HG03108 (cell line): ENCODE measurements at regions not wholly inside any gene's neighbourhood (a gene's known extent, or its start where the extent isn't known, plus 50 kb on each side); places are given as distances from the start of the nearest gene placed in this dataset.

ENCODE experiments used
- ATAC-seq: cut with Tn5 transposase; IDR thresholded peaks from one replicate; pipeline ENCODE4 v1.9.1; 2021; ENCODE audit warnings: moderate library complexity; ENCODE audit not compliant: unreplicated experiment

DNA sequence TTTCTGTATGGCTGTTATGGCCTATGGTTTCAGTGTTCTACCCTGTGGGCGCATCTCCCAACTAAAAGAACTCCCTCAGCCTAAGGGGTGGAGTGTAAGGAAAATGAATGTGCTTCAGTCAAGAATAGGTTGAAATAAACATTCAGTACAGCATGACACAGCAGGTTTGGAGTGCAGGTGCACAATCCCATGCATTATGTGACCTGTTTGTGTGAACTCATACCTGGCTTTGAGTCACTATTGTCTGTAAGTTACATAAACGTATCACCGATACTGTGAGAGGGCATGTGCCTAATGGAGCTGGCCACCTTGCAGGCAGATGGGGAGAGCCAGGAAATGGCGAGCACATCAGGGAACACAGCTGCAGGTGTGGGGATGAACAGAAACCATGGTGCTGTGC, 216.0 kb downstream of the DSEL start:
- no peak for ATAC-seq

- ATAC-seq = no peak
Observed at GRCh38 chr18:67292814-67293213, 223.7 kb downstream of the DSEL start.

GRCh38 chr18:67290421-67290820, 226.1 kb downstream of the DSEL start:
- no peak for ATAC-seq

DNA sequence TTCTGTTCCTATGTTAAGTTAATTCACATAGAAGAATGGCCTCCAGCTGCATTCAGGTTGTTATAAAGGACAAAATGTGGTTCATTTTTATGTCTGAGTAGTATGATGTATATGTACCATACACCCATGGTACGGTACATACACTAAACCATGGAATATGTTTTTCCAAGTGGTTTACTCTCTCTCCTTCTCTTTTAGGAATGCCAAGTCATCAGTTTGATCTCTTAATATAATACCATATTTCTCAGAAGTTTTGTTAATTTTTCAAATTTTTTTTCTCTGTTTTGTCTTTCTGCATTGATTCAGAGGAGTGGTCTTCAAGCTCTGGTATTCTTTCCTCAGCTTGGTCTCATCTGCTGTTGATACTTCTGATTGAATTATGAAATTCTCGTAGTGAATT, 230.9 kb downstream of the DSEL start:
- no peak for ATAC-seq

DNA sequence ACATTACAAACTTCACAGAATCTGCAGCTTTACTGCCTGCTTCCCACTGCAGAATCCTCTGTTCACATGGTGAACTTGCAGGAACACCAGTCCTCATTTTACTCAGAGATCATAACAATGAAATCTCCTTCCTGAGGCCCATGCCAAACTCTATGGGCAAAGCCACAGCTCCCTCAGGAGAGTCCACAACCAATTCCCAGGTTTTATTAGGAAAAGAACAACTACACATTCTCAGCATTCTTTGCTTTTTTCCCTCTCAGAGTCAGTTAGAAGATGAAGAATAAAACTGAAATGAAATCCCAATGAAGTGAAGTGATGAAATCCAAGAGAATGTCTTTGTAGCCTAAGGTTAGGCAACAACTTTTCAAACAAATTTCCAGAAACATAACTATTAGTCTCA, 233.7 kb downstream of the DSEL start:
- no peak for ATAC-seq

- no peak for ATAC-seq
Observed at GRCh38 chr18:67281746-67282145, 234.8 kb downstream of the DSEL start.

GRCh38 chr18:67280486-67281242, 235.9 kb downstream of the DSEL start:
- no peak for ATAC-seq

DNA sequence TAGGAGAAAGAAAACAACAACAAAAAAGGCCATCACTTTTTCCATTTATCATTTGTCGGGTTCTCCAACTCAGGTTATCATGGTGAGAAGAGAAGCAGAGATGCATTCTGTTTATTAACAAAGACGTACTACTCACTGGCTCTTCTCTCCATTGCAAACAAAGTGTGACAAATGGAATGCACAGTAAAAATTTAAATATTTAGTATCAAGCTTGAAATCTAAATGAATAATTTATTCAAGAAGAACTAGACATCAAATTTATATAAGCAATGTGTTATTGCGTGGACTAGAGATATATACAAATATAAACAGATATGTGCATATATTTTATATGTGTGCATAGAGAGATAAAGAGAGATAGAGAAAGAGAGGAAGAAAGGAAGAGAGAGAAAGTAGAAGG, 236.5 kb downstream of the DSEL start:
- ATAC-seq = no peak

- no peak for ATAC-seq
Observed at GRCh38 chr18:67278984-67279383, 237.5 kb downstream of the DSEL start.

GRCh38 chr18:67276638-67277037, 239.9 kb downstream of the DSEL start:
- ATAC-seq = no peak

GRCh38 chr18:67273288-67273687, 243.2 kb downstream of the DSEL start:
- no peak for ATAC-seq

DNA sequence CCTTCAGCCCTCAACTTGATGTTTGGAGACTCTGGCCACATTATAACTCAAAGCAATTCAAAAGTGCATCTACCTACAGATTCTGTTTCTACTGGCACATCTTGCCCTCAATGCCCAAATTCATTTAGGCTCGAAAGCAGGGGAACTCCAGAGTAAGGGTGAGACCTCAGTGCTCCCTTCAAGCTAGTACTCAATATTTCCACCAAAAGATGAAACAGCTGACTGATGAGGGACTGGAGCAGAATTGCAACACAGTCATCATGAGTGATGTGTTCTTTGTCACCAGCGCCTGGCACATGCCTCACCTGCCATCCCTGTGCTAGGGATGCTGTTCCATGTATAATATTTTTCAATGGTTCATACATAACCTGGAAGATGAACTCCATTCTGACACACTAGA, 247.3 kb downstream of the DSEL start:
- no peak for ATAC-seq

DNA sequence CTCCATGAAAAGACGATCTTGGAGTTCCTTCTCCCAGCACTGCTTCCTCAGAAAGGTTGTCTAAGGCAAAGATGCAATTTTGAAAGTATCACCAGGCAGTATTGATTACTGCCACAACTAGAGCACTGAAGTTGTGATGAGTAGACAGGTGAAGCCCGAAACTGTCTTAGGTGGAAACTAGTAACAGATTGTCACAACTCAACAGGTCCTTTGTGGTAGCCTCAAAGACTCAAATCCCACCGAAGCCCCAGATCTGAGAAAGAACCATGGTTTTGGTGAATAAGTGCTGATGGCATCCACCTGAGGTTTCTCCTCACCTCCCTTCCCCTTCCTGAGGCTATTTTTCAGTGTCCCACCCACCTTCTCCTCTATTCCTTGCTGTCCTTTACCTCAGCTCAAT, 248.0 kb downstream of the DSEL start:
- ATAC-seq = no peak

DNA sequence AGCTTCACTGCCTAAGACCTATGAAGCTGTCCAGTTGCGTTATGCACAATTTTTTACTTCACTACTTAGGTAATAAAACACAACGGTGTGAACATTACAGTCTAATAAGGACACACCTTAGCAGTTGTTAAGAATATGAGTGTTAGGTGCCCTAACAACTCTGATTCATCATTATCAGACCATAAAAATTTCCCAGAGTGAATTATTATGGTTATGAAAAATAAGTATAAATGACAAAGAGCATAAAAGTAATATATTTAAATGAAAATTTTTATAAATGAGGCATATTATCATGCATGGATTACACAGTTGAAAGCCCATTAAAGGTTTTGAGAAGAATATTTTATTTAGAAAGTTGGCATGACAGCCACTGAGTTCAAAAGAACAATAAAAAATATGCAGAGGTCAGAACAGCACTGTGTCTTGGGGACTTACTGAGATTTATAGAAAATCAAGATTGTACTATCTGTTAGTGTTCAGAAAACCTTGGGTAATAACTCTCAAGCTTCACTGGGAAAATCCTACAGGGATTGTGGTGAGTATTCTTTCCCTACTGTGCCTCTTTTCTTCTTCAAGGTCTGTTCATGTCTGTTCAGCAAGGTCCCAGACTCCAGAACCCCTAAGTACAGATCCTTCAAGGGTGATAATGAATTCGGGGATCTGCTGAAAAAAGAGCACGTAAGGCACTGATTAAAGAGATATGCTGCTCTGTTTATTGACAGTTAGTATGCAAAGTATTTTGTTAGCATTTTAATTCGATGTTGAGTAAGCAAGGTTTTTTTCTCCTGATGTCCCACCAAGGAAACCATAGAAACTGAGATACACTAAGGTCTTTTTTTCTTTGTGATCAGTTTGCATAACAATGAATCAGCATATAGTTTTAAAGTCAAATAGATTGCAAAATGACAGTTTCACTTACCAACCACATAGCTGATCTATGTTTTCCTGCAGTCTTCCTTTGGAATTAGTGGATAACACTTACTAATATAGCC, 250.0 kb downstream of the DSEL start:
- ATAC-seq = no peak

- ATAC-seq = no peak
Observed at GRCh38 chr18:67265464-67266245, 250.9 kb downstream of the DSEL start.

GRCh38 chr18:67261931-67262552, 254.5 kb downstream of the DSEL start:
- ATAC-seq = no peak

DNA sequence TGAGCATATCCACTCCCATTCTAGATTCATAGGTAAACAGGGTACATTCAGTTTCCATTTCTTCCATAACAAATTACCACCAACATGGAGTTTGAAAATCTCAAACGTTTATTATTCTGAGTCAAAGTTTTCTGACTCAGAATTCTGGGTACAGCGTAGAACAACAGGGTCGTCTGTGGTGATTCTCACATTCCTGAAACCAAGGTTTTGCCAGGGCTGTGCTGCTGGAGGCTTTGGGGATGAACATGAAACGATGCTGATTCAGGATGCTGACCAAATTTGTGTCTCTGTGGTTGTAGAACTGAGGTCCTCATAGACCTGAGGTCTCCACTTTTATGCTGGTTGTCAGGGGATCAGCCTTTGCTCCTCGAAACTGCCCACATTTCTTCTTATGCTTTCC, 255.7 kb downstream of the DSEL start:
- no peak for ATAC-seq

- no peak for ATAC-seq
Observed at GRCh38 chr18:67250776-67251424, 265.6 kb downstream of the DSEL start.

- no peak for ATAC-seq
Observed at GRCh38 chr18:67243799-67244587, 272.5 kb downstream of the DSEL start.

DNA sequence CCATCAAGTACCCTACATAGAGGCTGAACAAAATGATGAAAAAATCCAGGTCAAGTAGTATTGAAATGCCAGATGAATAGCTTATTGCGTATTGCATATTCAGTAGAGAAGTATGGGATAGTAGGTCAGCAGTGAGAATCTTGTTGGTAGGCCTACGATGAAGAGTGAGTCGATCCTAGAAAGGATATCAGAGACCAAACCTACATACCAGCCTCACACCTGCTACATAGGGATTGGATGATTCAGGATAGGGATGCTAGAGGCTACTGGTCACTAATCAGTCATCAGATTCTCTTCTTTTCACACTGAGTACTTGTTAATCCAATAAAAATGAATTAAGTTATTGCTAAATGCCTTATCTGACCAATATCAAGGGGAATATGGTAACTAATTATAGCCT, 274.5 kb downstream of the DSEL start:
- ATAC-seq = no peak
